ENCODE measurements at regions not wholly inside any gene's neighbourhood (a gene's known extent, or its start where the extent isn't known, plus 50 kb on each side); places are given as distances from the start of the nearest gene placed in this dataset.

DNA sequence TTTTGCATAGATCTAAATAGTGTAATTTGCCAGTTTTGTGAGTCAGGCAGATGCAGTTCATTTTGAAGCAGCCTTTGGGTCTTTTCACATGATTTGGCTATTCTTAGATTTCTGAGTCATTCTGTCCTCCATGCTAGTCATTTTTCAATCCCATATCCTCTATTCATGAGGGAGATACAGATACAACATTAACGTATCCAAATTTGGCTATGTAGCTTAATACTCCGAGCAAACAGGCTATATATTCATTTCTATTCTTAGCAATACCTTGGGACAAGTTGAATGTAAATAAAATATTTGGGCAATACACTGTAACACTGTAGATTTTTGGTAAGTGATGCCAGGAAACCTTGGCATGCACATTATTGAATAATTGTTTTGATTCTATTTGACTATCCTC, 270.7 kb upstream of the PDE3A start:
- TF ChIP-seq, protein P1, sequence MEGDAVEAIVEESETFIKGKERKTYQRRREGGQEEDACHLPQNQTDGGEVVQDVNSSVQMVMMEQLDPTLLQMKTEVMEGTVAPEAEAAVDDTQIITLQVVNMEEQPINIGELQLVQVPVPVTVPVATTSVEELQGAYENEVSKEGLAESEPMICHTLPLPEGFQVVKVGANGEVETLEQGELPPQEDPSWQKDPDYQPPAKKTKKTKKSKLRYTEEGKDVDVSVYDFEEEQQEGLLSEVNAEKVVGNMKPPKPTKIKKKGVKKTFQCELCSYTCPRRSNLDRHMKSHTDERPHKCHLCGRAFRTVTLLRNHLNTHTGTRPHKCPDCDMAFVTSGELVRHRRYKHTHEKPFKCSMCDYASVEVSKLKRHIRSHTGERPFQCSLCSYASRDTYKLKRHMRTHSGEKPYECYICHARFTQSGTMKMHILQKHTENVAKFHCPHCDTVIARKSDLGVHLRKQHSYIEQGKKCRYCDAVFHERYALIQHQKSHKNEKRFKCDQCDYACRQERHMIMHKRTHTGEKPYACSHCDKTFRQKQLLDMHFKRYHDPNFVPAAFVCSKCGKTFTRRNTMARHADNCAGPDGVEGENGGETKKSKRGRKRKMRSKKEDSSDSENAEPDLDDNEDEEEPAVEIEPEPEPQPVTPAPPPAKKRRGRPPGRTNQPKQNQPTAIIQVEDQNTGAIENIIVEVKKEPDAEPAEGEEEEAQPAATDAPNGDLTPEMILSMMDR (conservative IDR thresholded peaks at IDR 0.05 in 1 of 2, IDR thresholded peaks at IDR 0.05 in 1 of 2; ENCODE audit: low read depth in 1 of 2, low read length in 2 of 2), result no peak
- no peak for TF ChIP-seq EZH2 (IDR thresholded peaks at IDR 0.05; ENCODE audit: low read length, missing control alignments)

Measured in fibroblast of lung (primary cell).